ENCODE measurements at regions not wholly inside any gene's neighbourhood (a gene's known extent, or its start where the extent isn't known, plus 50 kb on each side); places are given as distances from the start of the nearest gene placed in this dataset.

GRCh38 chr6:164258421-164258820 is 843.9 kb downstream of the QKI start:
- TF ChIP-seq SP1 (IDR thresholded peaks at IDR 0.05) (no peak), SUZ12 (IDR thresholded peaks at IDR 0.05) (no peak), BHLHE40 (IDR thresholded peaks at IDR 0.05; ENCODE audit: borderline replicate concordance) (no peak), ELF4 (IDR thresholded peaks at IDR 0.05) (no peak), FOXM1 (IDR thresholded peaks at IDR 0.05; ENCODE audit: borderline replicate concordance) (no peak), L3MBTL2 (conservative IDR thresholded peaks at IDR 0.05) (no peak), LEF1 (IDR thresholded peaks at IDR 0.05; ENCODE audit: borderline replicate concordance) (no peak), ZNF384 (IDR thresholded peaks at IDR 0.05) (no peak), FOXK2 (IDR thresholded peaks at IDR 0.05) (no peak), ARNT (IDR thresholded peaks at IDR 0.05) (no peak), FOXA1 (IDR thresholded peaks at IDR 0.05) (no peak), NFRKB (IDR thresholded peaks at IDR 0.05) (no peak)

Data from HEK293T (cell line).